DMS53 (cell line): ENCODE measurements at regions not wholly inside any gene's neighbourhood (a gene's known extent, or its start where the extent isn't known, plus 50 kb on each side); places are given as distances from the start of the nearest gene placed in this dataset.

ENCODE experiments used
- DNase-seq: peaks from one replicate; lab custom pipeline; 2025; lab: John Stamatoyannopoulos, UW

- DNase-seq = no peak
Measured at GRCh38 chr16:66137853-66138252, 228.6 kb upstream of the CDH5 start.

DNA sequence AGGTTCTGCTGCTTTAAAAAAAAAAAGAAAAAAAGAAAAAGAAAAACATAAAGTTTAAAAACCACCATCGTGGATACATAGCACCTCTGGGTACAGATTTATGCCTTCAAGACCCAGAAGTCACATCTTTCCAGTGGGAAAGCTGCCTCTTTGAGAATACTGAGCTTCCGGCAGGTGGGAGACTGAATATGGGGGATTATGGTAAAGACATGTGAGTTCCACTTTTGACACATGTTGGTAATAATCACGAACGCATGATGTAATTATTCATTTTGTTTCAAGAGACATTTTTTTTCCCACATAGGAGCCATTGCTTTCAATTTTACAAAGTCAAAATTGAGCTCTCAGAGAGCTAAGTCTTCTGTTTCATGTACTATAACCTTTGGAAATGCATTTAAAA is 229.7 kb upstream of the CDH5 start:
- no peak for DNase-seq

DNA sequence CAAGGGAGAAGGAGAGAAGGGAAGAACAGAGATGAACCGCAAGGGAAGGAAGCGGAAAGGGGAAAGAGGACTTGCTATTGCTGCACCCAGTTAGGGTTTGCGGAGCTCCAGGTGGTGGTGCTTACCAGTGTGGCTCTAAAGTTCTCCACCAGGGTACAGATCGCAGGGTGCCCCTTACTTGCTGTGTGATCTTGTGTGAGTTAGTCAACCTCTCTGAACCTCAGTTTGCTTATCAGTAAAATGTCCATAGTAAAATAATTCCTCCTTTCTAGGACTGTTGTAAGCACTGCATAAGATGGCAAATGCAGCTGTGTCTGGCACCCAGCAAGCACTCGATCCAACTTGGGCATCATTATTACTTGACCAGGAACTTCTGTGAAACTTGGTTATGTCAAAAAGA is 230.7 kb upstream of the CDH5 start:
- DNase-seq = no peak

DNA sequence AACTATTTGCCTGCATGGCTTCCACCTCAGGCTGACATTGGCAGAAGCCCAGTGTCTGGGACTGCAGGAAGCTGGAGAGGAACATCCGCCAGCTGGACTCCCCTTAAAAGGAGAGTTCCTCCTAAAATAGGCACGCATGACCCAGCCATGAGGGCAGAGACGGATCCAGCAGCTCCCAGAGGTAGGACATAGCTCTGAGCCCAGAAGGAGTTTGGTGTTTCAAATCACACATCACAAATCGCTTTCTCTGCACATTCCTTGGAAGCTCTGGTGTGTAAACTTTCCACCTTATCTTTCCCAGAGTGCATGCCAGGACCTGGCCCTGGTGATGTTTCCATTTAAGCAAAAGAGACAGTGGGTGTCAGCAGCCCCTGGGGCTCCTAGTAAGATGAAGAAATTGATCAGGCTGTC is 231.1 kb upstream of the CDH5 start:
- no peak for DNase-seq

- DNase-seq = no peak
Measured at GRCh38 chr16:66134875-66135274, 231.6 kb upstream of the CDH5 start.

- no peak for DNase-seq
Measured at GRCh38 chr16:66133643-66134338, 232.7 kb upstream of the CDH5 start.

- no peak for DNase-seq
Measured at GRCh38 chr16:66131895-66132294, 234.6 kb upstream of the CDH5 start.

DNA sequence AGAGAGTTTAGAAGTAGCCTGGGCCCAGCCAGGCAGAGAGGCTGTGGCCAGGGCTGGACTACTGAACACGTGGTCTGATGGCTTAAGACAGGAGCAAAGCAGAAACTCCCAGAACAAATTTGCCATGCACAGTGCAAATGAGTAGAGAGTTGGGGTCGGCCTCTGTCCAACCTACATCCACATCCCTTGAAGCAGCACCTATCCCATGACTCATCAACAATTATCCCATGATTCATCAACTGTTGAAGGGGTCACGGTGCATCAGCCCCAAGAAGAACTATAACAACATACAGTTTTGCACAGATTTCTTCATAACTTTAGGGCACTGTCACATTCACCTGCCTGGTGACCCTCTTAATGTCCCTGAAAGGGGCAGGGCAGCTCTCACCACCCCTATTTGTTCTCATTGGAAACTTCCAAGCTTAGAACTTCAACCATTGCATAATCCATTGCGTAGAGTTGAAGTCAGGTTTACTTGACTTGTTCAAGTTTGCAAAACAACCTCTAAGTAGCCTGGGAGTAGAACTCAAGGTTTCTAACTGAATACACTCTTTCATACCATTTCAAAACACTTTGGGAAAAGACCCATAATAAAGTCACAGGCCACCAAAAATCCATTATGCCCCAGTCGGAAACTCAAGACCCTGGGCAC is 235.2 kb upstream of the CDH5 start:
- no peak for DNase-seq

DNA sequence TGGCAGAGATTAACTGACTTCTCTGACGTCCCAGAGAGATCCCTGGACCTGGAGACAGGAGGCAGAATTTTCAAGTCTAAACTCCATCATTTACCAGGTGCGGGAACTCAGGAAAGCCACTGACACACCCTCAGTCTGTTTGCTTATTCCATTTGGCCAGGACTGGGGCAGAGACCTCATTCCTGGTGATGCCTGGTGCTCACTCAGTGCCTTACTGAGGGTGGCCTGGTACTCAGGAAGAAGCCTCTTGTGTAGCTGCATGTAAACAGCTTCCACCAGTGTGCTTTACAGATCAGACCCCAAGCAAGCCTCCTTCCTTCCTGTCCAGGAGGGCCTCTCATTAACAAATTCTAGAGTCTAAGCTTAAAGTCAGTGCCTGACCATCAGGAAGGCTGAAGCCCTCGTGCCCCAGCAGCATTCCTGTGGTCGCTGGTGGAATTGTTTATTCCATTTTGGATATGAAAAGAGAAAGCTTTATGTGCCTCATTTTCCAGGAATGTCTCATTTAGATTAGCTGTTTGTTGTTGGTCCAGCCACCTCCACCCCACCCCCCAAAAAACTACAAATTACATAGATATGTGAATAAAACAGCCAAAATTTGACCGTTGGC is 236.1 kb upstream of the CDH5 start:
- no peak for DNase-seq

DNA sequence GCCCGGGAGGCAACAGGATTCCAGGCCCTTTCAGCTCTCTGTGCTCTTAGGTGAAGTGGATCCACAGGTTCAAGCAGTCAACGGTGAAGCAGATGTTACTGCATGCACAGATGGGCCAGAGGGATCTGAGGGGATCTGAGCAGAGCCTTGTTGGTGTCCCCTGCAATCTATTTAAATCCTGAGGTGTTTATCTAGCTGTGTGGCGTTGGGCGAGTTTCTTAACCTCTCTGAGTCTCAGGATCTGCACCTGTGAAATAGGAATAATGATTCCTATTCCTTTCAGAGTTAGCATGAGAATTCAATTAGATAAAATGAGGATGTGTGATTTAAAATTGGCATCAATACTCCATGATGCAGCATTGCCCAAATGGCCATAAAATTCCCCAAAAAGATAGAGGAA is 237.3 kb upstream of the CDH5 start:
- no peak for DNase-seq

DNA sequence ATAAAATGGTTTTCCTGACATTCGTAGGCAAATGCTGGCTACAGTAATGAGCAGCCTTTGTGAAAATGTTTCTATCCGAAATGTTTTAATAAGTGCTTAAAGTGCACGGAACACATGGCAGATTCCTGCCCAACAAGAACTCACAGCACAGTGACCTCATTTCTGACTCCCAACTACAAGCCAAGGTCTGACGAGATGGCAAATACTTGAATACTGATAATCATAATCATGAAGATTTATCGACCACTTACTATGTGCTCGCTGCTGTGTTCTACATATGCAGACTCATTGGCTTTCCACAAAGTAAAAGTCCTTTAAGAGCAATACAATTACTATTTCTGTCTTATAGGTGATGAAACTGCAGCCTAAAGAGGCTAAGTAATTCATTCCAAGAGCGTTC is 238.1 kb upstream of the CDH5 start:
- DNase-seq = no peak

GRCh38 chr16:66127459-66128370 is 238.8 kb upstream of the CDH5 start:
- no peak for DNase-seq

- no peak for DNase-seq
Measured at GRCh38 chr16:66121466-66121865, 245.0 kb upstream of the CDH5 start.

DNA sequence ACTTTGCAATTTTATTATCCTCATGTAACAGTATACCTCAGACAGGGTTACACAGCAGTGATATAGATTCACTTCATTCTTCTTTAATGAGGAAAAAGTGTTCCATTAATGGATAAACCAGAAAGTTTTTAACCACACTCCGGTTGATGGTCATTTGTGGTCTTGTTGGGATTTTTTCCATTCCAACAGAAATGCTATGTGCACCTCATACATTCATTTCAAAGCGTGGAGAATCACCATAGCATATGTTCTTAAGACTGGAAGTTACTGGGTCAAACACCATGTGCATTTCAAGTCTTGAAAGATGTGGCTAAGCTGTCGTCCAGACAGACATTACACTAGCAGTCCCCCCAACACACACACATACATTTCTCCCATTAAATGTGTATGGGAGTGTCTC is 245.8 kb upstream of the CDH5 start:
- no peak for DNase-seq

DNA sequence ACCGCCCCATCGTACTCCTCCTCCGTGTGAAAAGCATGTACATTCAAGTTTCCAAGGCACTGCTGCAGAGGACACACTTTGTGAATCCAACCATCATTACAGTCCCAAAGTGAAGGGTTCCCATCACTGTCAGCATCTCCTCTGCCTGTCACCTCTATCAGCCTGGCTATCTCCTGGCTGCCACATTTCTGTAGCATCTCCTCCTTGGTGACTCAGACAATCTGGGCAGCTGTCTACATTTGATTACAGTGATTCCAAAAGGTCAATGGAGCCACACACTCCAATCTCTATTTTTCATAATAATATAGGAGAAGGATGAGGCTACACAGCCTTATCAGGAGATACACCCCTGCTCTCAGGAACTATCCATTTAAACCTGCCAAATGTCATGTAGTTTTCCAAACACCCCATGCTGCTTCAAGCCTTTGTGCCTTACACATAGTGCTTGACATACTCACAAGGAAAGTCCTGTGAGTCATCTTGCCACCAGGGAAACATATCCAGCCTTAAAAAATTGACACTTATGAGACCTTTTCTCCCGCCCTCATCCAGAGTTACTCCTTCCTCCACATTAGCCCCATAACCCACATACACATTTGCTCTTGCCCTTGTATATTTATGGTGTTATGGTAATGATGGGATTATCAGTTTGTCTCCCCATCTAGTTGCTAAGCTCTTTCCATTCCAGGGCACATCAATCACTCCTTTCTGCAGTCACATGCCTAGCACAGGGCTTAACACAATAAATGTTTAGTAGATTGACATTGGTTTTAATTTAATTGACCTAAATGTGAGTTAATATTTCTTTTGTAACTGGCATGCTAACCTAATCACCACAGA is 250.1 kb upstream of the CDH5 start:
- no peak for DNase-seq

- peak; percentile 4 for DNase-seq
Measured at GRCh38 chr16:66115373-66115772, 251.1 kb upstream of the CDH5 start.

DNA sequence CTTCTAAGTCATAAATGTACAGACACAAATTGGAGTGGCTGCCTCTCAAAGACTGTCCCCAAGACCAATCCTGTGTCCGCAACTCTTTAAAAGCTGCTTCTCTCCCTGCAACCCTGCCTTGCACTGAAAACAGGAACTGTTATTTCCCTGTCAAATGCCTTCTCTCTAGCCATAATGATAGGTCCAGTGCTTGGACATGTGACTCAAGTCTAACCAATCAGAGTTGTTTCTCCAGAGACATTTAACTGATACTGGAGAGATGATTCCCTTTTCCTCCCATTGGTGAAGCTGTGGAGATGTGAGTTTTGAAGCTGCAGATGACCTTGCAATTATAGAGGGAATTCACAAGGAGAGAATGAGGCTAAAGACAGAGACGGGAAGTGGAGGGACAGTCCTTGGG is 253.3 kb upstream of the CDH5 start:
- no peak for DNase-seq

DNA sequence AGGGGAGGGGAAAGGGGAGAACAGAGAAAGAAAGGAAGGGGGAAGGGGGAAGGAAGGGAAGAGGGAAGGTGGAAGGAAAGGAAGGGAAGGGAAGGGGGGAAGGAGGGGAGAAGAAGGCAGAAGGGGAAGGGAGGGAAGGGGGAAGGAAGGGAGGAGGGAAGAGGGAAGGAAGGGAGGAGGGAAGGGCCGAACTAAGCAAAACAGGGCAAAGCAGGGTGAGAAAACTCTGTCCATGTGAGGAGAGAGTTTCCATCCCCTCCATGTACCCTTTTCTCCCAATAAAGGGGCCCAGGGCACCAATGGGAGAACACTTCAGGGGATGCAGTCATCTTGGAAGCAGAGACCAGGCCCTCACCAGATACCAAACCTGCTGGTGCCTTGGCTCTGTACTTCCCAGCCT is 256.8 kb upstream of the CDH5 start:
- DNase-seq = no peak

- DNase-seq = no peak
Measured at GRCh38 chr16:66107661-66108060, 258.8 kb upstream of the CDH5 start.

GRCh38 chr16:66103211-66103610 is 263.3 kb upstream of the CDH5 start:
- no peak for DNase-seq

DNA sequence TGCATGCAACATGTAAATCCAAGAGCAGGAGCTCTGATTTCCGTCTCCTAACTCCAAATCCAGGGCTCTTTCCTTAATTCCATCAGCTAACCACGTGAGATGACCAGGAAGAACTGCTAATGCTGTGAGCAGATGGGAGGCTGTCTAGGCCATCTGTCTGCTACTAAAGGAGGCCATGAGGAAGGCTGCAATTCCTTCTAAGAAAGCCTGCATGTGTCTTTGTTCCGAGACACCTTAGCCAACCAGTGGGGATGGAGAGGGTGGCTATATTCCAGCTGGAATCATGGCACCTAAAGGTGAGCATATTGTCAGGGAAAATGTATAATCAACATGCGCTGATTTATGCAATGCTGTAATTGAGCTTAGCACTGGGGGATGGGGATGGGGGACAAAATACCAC is 267.2 kb upstream of the CDH5 start:
- no peak for DNase-seq

DNA sequence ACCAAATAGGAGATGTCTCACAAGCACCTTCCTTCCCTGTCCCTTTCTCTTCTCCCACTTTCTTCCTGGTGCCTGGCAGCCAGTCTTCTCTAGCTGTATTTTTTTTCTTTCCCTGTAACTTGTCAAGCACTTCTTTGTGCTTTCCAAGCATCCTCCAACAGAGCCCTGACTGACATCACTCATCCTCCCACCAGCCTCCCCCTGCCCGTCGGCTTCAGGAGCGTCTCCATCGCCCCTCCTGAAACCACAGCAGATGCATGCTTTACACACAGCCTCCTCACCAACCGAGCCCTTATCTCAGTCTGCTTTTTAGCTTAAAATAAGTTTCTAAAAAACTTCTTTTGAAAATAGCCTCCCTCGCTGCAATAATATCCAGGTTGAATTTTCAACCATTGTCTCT is 268.7 kb upstream of the CDH5 start:
- DNase-seq = no peak
